PFSK-1 (cell line): ENCODE measurements at regions not wholly inside any gene's neighbourhood (a gene's known extent, or its start where the extent isn't known, plus 50 kb on each side); places are given as distances from the start of the nearest gene placed in this dataset.

Experiments
- FOXP2 ChIP-seq: optimal IDR thresholded peaks from 2 replicates; pipeline ENCODE3; 2011; ENCODE audit warnings: borderline replicate concordance, control low read depth, inconsistent platforms; ENCODE audit not compliant: insufficient read depth; ENCODE audit errors: extremely low read length, extremely low read depth
- POLR2AphosphoS5 ChIP-seq: IDR thresholded peaks from 2 replicates; pipeline ENCODE4 v1.6.1; 2012; ENCODE audit warnings: low read depth, mild to moderate bottlenecking, control low read depth, low read length, moderate library complexity
- SIN3A ChIP-seq: IDR thresholded peaks from 2 replicates; pipeline ENCODE4 v1.6.1; 2012; ENCODE audit warnings: mild to moderate bottlenecking, low read length, moderate library complexity, borderline replicate concordance; ENCODE audit not compliant: insufficient read depth
- TAF1 ChIP-seq: IDR thresholded peaks from 2 replicates; pipeline ENCODE4 v1.6.1; 2012; ENCODE audit warnings: low read length, control low read depth, borderline replicate concordance; ENCODE audit not compliant: insufficient read depth
- TF ChIP-seq, protein P1 (sequence below), 2 experiments: IDR thresholded peaks; 2 replicates each; pipeline versions ENCODE4 v1.6.1 to v1.8.0; 2011 to 2012; ENCODE audit warnings: low read depth in 2 of 2, low read length in 2 of 2, control low read depth in 1 of 2, inconsistent platforms in 1 of 2, mild to moderate bottlenecking in 1 of 2, moderate library complexity in 1 of 2; ENCODE audit not compliant: insufficient read depth in 1 of 2

DNA sequence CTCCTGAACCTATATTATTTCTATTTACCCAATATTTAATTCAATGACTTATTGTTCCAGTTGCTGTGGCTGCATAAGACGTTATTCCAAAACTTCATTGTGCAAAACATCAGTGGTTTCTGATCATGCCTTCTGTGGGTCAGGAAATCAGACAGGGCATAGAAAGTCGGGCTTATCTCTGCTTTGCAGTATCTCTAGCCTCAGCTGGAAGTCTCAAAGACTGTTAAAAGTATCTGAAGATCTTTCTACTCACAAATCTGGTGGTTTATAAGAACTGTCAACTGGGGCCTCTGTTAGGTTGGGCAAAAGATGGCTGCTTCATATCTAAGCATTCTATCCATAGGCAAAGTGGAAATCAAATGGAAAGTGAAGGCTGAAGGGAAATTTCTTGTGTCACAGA is 687.7 kb upstream of the ARRDC3 start:
- TF ChIP-seq SIN3A (no peak), TAF1 (no peak), POLR2AphosphoS5 (no peak), FOXP2 (no peak)
- TF ChIP-seq, protein P1, sequence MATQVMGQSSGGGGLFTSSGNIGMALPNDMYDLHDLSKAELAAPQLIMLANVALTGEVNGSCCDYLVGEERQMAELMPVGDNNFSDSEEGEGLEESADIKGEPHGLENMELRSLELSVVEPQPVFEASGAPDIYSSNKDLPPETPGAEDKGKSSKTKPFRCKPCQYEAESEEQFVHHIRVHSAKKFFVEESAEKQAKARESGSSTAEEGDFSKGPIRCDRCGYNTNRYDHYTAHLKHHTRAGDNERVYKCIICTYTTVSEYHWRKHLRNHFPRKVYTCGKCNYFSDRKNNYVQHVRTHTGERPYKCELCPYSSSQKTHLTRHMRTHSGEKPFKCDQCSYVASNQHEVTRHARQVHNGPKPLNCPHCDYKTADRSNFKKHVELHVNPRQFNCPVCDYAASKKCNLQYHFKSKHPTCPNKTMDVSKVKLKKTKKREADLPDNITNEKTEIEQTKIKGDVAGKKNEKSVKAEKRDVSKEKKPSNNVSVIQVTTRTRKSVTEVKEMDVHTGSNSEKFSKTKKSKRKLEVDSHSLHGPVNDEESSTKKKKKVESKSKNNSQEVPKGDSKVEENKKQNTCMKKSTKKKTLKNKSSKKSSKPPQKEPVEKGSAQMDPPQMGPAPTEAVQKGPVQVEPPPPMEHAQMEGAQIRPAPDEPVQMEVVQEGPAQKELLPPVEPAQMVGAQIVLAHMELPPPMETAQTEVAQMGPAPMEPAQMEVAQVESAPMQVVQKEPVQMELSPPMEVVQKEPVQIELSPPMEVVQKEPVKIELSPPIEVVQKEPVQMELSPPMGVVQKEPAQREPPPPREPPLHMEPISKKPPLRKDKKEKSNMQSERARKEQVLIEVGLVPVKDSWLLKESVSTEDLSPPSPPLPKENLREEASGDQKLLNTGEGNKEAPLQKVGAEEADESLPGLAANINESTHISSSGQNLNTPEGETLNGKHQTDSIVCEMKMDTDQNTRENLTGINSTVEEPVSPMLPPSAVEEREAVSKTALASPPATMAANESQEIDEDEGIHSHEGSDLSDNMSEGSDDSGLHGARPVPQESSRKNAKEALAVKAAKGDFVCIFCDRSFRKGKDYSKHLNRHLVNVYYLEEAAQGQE (IDR thresholded peaks at IDR 0.05; ENCODE audit: insufficient read depth in 1 of 2, low read depth in 2 of 2, low read length in 2 of 2), result no peak
